Inflammatory macrophage treated with lipopolysaccharide for 4 hours (primary cell): ENCODE measurements at regions not wholly inside any gene's neighbourhood (a gene's known extent, or its start where the extent isn't known, plus 50 kb on each side); places are given as distances from the start of the nearest gene placed in this dataset.

Source experiments
- DNase-seq: peaks from one replicate; pipeline ENCODE4 v3.0.0-alpha.2; 2020

DNA sequence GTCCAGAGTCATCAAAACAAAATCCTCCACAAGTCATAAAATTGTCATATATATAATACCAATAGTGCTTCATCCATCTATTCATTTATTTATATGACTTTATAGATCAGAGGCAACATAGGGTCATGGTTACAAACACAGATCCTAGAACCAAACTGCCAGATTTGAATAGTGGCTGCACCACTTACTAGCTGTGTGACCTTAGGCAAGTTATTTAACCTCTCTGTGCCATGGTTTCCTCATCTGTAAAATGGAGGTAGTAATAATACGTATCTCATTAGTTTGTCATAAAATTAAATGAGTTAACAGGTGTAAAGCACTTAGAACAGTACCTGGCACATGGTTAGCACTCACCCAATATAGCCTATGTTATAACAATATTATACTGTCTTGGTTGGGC, 58.9 kb upstream of the BZW1 start:
- DNase-seq, result no peak

DNA sequence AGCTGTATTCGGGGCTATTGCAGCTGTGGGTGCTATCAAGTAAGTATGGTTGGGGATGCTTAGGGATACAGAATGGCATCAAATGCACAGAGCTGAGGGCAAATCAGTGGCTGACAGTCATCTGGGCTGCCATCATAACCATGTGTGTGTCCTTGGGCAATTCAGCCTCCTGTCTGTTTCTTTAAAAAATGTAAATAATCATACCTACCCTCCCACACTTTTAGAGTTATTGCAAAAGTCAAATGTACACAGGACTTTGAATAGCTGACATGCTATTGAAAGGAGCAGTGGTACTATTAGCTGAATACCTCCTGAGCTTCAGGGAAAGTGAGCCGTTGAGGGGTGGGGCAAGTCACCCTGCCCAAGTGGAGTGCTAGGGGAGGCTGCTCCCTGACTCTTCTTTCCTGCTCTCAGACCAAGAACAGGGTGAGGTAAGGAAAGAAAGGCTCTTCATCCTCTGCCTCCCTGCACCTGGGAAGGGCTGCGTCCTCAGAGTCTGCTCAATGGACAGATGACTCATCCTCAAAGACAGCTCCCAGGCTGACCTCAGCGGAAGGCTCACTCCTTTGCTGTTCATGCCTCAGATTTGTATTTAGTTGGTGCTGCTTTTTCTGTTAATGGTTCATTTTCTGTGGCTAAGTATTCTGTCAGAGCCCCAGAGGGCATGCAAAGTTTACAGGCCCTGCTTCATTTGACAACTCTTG, 54.9 kb upstream of the BZW1 start:
- DNase-seq, result no peak

DNA sequence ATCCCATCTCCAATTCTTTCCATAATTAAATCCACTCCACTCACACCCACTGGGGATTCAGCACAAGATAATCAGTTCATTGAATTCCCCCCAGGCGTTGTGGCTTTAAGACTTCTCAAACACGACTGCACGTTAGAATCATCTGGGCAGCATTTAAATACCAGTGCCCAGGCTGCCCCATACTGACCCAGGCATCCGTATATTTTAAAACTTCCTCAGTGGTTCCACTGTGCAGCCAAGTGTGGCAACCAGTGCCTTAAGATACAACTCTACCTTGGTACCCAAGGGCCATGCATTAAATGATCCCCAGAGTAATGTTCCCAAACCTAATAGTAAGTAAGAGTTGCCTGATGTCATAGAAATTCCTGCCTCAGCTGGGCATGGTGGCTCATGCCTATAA, 54.3 kb upstream of the BZW1 start:
- no peak for DNase-seq

- DNase-seq, result no peak
Measured at GRCh38 chr2:200758341-200758740, 53.4 kb upstream of the BZW1 start.

DNA sequence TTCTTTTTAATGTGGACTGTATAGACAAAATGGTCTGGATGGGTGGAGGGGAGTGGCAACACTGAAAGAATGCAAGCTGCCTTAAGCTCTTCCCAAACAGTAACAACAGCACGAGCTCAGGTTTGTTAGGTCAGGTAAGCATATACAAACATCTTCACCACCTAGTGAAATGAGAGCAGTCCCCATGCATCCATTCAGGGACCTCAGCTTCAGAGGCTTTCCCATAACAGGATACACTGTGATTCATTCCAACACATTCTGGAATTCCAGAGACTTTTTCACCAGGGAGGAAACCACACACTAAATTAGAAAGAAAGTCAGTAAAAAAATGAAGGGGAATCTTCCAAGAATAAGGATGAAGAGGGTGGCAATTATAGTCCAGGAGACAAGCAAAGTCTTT, 50.4 kb upstream of the BZW1 start:
- no peak for DNase-seq
